OCI-LY7 (cell line): ENCODE measurements at regions not wholly inside any gene's neighbourhood (a gene's known extent, or its start where the extent isn't known, plus 50 kb on each side); places are given as distances from the start of the nearest gene placed in this dataset.

Experiments used
- CTCF ChIP-seq: fragments of 200-600 bp; sonication (generic); conservative IDR thresholded peaks from 2 replicates; pipeline ENCODE4 v1.5.1; 2014; ENCODE audit warnings: mild to moderate bottlenecking, antibody characterized with exemption, low read length, moderate library complexity, mixed read lengths
- EZH2phosphoT487 ChIP-seq: fragments of 200-600 bp; sonication (generic); IDR thresholded peaks from 2 replicates; pipeline ENCODE4 v1.6.1; 2018; ENCODE audit warnings: low read depth, borderline replicate concordance, mild to moderate bottlenecking, mixed run types, antibody characterized with exemption, low read length, moderate library complexity, mixed read lengths

DNA sequence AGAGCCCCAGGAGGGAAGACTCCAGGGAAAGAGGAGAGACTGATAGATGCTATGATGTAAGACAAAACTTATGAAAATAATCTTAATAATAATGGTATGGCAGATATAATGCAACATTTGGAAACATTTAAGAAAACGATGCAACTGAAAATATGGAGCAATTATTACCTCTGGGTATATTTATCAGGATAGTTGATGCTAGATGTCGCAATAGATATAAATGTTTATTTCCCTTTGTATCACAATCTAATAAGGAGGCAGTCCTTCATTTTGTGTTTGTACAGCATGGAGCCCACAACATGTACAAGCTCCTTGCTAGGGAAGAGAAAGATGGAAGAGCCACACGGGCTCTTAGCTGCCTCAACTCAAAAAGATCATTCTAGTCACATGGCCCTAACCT, 101.1 kb upstream of the TMEM132E start:
- no peak for TF ChIP-seq CTCF
- no peak for TF ChIP-seq EZH2phosphoT487
